Gastroesophageal sphincter (tissue), 4 donors: ENCODE measurements at regions not wholly inside any gene's neighbourhood (a gene's known extent, or its start where the extent isn't known, plus 50 kb on each side); places are given as distances from the start of the nearest gene placed in this dataset.

Experiments used
- ATAC-seq: fragments of 150-250 bp; one replicate; pipeline ENCODE4 v1.9.1; 2016; ENCODE audit warnings: mild to moderate bottlenecking, moderate library complexity
- H3K27ac ChIP-seq, 4 donors: fragments of 200-600 bp; sonication (generic) in 3 of 4; 1 replicate in 3 of 4; 2 replicates in 1 of 4; pipeline ENCODE4 v1.5.1; 2016 to 2019
- H3K27me3 ChIP-seq: fragments of 200-600 bp; sonication (generic); one replicate; pipeline ENCODE4 v1.5.1; 2019
- H3K36me3 ChIP-seq, 2 donors: fragments of 200-600 bp; sonication (generic); one replicate each; pipeline ENCODE4 v1.5.1; 2019; ENCODE audit warnings: control low read depth in 1 of 2
- H3K4me1 ChIP-seq, 3 donors: fragments of 200-600 bp; sonication (generic); 1 replicate in 2 of 3; 2 replicates in 1 of 3; pipeline ENCODE4 v1.5.1; 2016 to 2019; ENCODE audit warnings: control low read depth in 2 of 3
- H3K4me3 ChIP-seq, 2 donors: fragments of 200-600 bp; sonication (generic); one replicate each; pipeline ENCODE4 v1.5.1; 2019; ENCODE audit warnings: mild to moderate bottlenecking in 1 of 2, moderate library complexity in 1 of 2
- H3K9me3 ChIP-seq, 3 donors: fragments of 200-600 bp; sonication (generic); one replicate each; pipeline ENCODE4 v1.5.1; 2017 to 2019; ENCODE audit warnings: control low read depth in 2 of 3
- EP300 ChIP-seq: sonication (generic); formaldehyde crosslinking; IDR thresholded peaks from one replicate; pipeline ENCODE4 v1.6.1; 2017; ENCODE audit warnings: antibody characterized with exemption, mild to moderate bottlenecking
- POLR2A ChIP-seq, 2 donors: fragments of 450-650 bp; IDR thresholded peaks; one replicate each; pipeline ENCODE4 v1.6.1; 2017; ENCODE audit warnings: antibody characterized with exemption in 2 of 2, mild to moderate bottlenecking in 2 of 2, moderate library complexity in 1 of 2
- POLR2AphosphoS5 ChIP-seq: sonication (generic); formaldehyde crosslinking; IDR thresholded peaks from one replicate; pipeline ENCODE4 v1.6.1; 2017; ENCODE audit warnings: antibody characterized with exemption
- WGBS, 2 donors: methylation state at CpG; one replicate each; pipeline ENCODE4 v1.1.5; 2018; ENCODE audit warnings: low coverage in 1 of 2; 5-methylcytosine and 5-hydroxymethylcytosine counted together
- TF ChIP-seq, protein P1 (sequence below), 4 experiments: fragments of 200-600 bp in 2 of 4; fragments of 450-650 bp in 2 of 4; sonication (generic) in 1 of 4; IDR thresholded peaks; one replicate each; pipeline ENCODE4 v1.5.1; 2017 to 2019; ENCODE audit warnings: antibody characterized with exemption in 4 of 4, mild to moderate bottlenecking in 2 of 4, moderate library complexity in 2 of 4

DNA sequence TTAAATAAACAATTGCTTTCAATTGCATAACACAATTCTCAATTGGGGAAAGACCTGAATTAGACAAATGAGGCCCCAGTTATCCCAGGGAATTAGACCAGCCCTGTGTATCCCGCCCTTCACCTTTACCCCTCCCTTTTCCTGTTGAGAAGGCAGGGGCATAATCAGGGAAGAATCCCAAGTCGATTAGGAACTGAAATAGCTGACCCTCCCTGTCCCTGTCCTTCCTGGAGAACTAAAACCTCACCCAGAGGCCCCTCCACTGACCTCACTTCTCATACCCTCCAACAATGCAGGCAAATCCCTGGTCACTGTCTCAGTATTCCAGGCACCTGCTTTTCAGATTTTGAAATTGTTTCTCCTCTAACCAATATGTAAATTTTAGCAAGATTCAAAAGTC is 165.4 kb upstream of the CDH11 start:
- Histone ChIP-seq H3K4me3 (no peak overlapping the region), H3K27me3 (no peaks in the 10 kb centered on the region), H3K9me3 (no peaks in the 10 kb centered on the region), H3K36me3 (no peaks in the 10 kb centered on the region), H3K4me1 (peaks cover 0 to 14% (median 0%) of the 10 kb centered on the region in 3 donors), H3K27ac (no peak overlapping the region)
- WGBS, 2 donors = 76 to 88% methylated on average over 2 of the region's 2 CpGs
- no peak for ATAC-seq
- TF ChIP-seq POLR2AphosphoS5 = no peak
- TF ChIP-seq POLR2A (IDR thresholded peaks at IDR 0.05) = no peak
- no peak for TF ChIP-seq EP300
- TF ChIP-seq, protein P1, sequence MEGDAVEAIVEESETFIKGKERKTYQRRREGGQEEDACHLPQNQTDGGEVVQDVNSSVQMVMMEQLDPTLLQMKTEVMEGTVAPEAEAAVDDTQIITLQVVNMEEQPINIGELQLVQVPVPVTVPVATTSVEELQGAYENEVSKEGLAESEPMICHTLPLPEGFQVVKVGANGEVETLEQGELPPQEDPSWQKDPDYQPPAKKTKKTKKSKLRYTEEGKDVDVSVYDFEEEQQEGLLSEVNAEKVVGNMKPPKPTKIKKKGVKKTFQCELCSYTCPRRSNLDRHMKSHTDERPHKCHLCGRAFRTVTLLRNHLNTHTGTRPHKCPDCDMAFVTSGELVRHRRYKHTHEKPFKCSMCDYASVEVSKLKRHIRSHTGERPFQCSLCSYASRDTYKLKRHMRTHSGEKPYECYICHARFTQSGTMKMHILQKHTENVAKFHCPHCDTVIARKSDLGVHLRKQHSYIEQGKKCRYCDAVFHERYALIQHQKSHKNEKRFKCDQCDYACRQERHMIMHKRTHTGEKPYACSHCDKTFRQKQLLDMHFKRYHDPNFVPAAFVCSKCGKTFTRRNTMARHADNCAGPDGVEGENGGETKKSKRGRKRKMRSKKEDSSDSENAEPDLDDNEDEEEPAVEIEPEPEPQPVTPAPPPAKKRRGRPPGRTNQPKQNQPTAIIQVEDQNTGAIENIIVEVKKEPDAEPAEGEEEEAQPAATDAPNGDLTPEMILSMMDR (IDR thresholded peaks at IDR 0.05) = no peak

DNA sequence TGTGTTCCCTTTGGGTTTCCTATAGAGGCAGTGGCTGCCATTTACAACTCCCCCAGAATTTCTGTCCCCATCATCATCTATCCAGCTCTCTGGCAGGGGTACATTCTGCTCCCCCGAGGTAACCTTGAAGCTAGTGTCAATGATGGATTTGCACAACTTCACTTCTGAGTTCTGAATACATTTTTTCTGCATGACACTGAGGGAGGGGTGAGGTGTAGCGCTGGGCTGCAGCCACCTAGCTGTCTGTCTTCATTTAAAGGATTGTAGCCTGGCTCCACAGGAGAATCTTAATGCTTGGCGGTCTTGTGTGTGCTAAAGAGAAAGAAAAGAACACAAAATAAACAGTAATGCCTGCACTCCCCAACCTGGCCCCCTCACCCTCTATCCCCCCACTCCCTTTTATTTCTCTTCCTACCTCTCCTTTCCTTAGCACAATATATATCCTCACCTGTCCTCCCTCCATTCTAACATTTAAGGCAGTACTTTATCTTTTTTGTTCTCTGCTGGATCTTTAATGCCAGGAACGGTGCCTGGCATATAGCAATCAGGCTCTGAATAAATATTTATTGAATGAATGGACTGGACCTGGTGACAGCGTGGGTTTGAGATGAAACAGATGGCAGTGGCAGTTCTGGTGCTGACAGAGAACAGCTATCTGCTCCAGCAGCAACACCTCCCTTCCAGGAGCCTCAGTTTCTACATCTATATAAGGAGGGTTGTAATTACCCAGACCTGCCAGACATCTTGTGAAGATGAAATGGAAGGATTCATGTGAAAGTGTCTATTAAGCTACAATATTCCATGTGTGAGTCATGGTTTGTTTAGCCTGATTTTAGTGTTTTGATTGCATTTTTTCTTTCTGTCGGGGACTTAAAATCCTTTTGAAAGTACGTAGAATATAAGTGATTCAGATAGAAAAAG is 163.5 kb upstream of the CDH11 start:
- Histone ChIP-seq H3K27ac (no peak overlapping the region), H3K9me3 (no peaks in the 10 kb centered on the region), H3K4me1 (peaks cover 0 to 14% (median 0%) of the 10 kb centered on the region in 3 donors), H3K27me3 (no peaks in the 10 kb centered on the region), H3K4me3 (no peak overlapping the region), H3K36me3 (no peaks in the 10 kb centered on the region)
- ATAC-seq = no peak
- 36 to 41% methylated on average over 7 of the region's 7 CpGs for WGBS, 2 donors
- TF ChIP-seq, protein P1 (IDR thresholded peaks at IDR 0.05) = no peak
- TF ChIP-seq POLR2A (IDR thresholded peaks at IDR 0.05) = no peak
- TF ChIP-seq POLR2AphosphoS5 = no peak
- no peak for TF ChIP-seq EP300

DNA sequence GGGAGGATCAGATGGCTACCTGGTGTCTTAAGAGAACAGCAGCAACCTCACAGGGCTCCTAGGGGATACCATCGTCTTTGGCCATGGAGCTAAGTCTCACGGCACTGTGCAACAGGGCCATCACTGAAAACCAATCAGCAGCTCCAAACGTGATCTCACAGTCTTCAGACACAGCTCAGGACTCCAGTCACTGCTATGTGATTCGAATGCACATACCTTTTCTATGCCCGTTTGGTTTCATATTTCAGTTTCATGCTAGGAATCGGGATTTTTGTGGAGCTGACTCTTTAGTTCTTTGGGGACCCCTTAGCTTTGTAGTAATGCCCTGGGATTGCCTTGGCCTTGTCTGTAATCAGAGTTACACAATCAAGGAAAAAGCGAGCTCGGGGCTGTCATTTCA is 162.8 kb upstream of the CDH11 start:
- H3K4me3 ChIP-seq = no peak overlapping the region
- H3K27me3 ChIP-seq = no peaks in the 10 kb centered on the region
- peaks cover 0 to 14% (median 0%) of the 10 kb centered on the region in 3 donors for H3K4me1 ChIP-seq
- 77 to 83% methylated on average over 5 of the region's 8 CpGs for WGBS, 2 donors
- peak; percentile 20 for ATAC-seq
- no peaks in the 10 kb centered on the region for H3K36me3 ChIP-seq
- TF ChIP-seq, protein P1 (IDR thresholded peaks at IDR 0.05) = no peak
- TF ChIP-seq POLR2A (IDR thresholded peaks at IDR 0.05) = no peak
- TF ChIP-seq POLR2AphosphoS5 = no peak
- no peak for TF ChIP-seq EP300
- H3K9me3 ChIP-seq = no peaks in the 10 kb centered on the region
- no peak overlapping the region for H3K27ac ChIP-seq

DNA sequence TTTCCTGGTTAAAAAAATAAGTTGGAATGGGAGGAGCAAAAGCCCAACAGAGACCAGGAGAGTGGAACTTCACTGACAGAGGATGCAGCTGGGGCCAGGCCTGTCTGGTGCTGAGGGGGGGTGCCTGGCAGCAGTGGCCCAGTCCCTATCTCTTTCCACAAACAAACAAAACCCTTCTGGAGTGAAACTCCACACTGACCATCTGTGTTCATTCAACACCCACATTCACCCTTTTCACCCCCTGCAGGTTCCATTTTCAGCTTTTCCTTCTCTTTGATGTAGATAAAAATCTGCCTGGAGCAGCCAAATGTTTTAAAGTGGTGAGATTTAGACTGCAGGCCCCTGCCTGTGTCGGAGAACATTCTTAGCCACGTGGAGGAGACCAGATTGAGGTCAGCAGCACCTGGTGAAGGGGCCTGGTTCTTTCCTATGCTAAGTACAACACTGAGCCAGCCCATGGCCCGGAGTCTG is 161.4 kb upstream of the CDH11 start:
- Histone ChIP-seq H3K36me3 (no peaks in the 10 kb centered on the region), H3K9me3 (no peaks in the 10 kb centered on the region), H3K4me1 (peaks cover 0 to 14% (median 0%) of the 10 kb centered on the region in 3 donors), H3K4me3 (no peak overlapping the region), H3K27ac (no peak overlapping the region), H3K27me3 (no peaks in the 10 kb centered on the region)
- WGBS, 2 donors = 46% methylated on average over 3 of the region's 3 CpGs; no CpG with 5 or more reads in 1 of the 2 donors
- TF ChIP-seq, protein P1 (IDR thresholded peaks at IDR 0.05) = no peak
- TF ChIP-seq POLR2A (IDR thresholded peaks at IDR 0.05) = no peak
- no peak for TF ChIP-seq POLR2AphosphoS5
- no peak for TF ChIP-seq EP300
- no peak for ATAC-seq
